ENCODE measurements at regions not wholly inside any gene's neighbourhood (a gene's known extent, or its start where the extent isn't known, plus 50 kb on each side); places are given as distances from the start of the nearest gene placed in this dataset.

GRCh38 chrX:140091125-140091886 is 126.0 kb upstream of the CXorf66 start:
- TF ChIP-seq CTCF (IDR thresholded peaks at IDR 0.05; ENCODE audit: insufficient read depth in 1 of 2, low read depth in 1 of 2, low read length in 1 of 2, severe bottlenecking in 1 of 2, unreplicated experiment in 1 of 2), result no peak
- no peaks in the 10 kb centered on the region for H3K36me3 ChIP-seq (ENCODE audit: control insufficient read depth, insufficient read depth, low read length)
- CTCF ChIA-PET, result no interaction called here
- Mint-ChIP-seq H3K9me3 (ENCODE audit: unreplicated experiment) (no peaks in the 10 kb centered on the region), H3K4me1 (ENCODE audit: low read depth, unreplicated experiment) (no peaks in the 10 kb centered on the region), H3K4me3 (ENCODE audit: unreplicated experiment) (peak overlapping the region; percentile 63), H3K36me3 (ENCODE audit: insufficient read depth, unreplicated experiment) (no peaks in the 10 kb centered on the region), H3K27ac (ENCODE audit: unreplicated experiment) (no peak overlapping the region), H3K27me3 (ENCODE audit: insufficient read depth, unreplicated experiment) (peaks cover 7% of the 10 kb centered on the region)
- no peaks in the 10 kb centered on the region for H3K27me3 ChIP-seq (replicated peaks; ENCODE audit: control insufficient read depth, insufficient read depth, low read length)
- H3K9me3 ChIP-seq, result no peaks in the 10 kb centered on the region
- peak overlapping the region; percentile 27 for H3K4me3 ChIP-seq (ENCODE audit: low read depth, low read length)
- no TSS peak for BruUV-seq (replicated peaks)
- peak; percentile 23 to 33 for DNase-seq
- POLR2A ChIA-PET, result no interaction called here
- intact Hi-C loops (cut with micrococcal nuclease; ENCODE audit: unreplicated experiment), result no loop called here
- H3K4me1 ChIP-seq, result no peaks in the 10 kb centered on the region

GRCh38 chrX:140090800-140091124 is 125.4 kb upstream of the CXorf66 start:
- Mint-ChIP-seq H3K9me3 (ENCODE audit: unreplicated experiment) (no peaks in the 10 kb centered on the region), H3K27me3 (ENCODE audit: insufficient read depth, unreplicated experiment) (peaks cover 7% of the 10 kb centered on the region), H3K36me3 (ENCODE audit: insufficient read depth, unreplicated experiment) (no peaks in the 10 kb centered on the region), H3K27ac (ENCODE audit: unreplicated experiment) (no peak overlapping the region), H3K4me1 (ENCODE audit: low read depth, unreplicated experiment) (no peaks in the 10 kb centered on the region), H3K4me3 (ENCODE audit: unreplicated experiment) (peak overlapping the region; percentile 63)
- H3K9me3 ChIP-seq, result no peaks in the 10 kb centered on the region
- peak overlapping the region; percentile 22 for H3K4me3 ChIP-seq (ENCODE audit: low read depth, low read length)
- CTCF ChIA-PET, result no interaction called here
- intact Hi-C loops (cut with micrococcal nuclease; ENCODE audit: unreplicated experiment), result no loop called here
- no peaks in the 10 kb centered on the region for H3K4me1 ChIP-seq
- H3K36me3 ChIP-seq (ENCODE audit: control insufficient read depth, insufficient read depth, low read length), result no peaks in the 10 kb centered on the region
- POLR2A ChIA-PET, result no interaction called here
- no peak for DNase-seq
- H3K27me3 ChIP-seq (replicated peaks; ENCODE audit: control insufficient read depth, insufficient read depth, low read length), result no peaks in the 10 kb centered on the region
- BruUV-seq (replicated peaks), result no TSS peak
- TF ChIP-seq CTCF (IDR thresholded peaks at IDR 0.05; ENCODE audit: insufficient read depth in 1 of 2, low read depth in 1 of 2, low read length in 1 of 2, severe bottlenecking in 1 of 2, unreplicated experiment in 1 of 2), result no peak

DNA sequence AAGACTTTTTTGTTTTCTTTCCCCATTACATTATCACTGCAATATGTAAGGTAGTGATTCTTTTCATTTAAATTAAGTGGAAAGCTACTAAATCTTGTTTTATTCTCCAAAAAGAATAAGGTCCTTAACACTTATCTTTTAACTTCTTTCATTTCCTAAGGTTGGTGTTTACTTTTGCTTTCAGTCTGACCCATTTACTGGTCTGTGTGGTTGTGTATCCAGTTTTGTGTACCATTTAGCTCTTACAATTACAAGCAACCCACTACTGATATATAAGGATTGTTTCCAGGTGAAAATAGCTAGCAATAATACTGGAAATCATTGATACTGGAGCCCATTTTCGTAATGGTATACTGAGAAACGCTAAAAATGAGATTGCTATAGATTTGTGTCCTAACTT is 123.1 kb upstream of the CXorf66 start:
- Mint-ChIP-seq H3K27ac (ENCODE audit: unreplicated experiment) (no peak overlapping the region), H3K4me3 (ENCODE audit: unreplicated experiment) (no peak overlapping the region), H3K4me1 (ENCODE audit: low read depth, unreplicated experiment) (no peaks in the 10 kb centered on the region), H3K36me3 (ENCODE audit: insufficient read depth, unreplicated experiment) (no peaks in the 10 kb centered on the region), H3K9me3 (ENCODE audit: unreplicated experiment) (no peaks in the 10 kb centered on the region), H3K27me3 (ENCODE audit: insufficient read depth, unreplicated experiment) (peaks cover 9% of the 10 kb centered on the region)
- H3K4me3 ChIP-seq (ENCODE audit: low read depth, low read length), result no peak overlapping the region
- no peaks in the 10 kb centered on the region for H3K27me3 ChIP-seq (replicated peaks; ENCODE audit: control insufficient read depth, insufficient read depth, low read length)
- no peak for DNase-seq
- no TSS peak for BruUV-seq (replicated peaks)
- ChIA-PET POLR2A (no interaction called here), CTCF (interaction anchor here (0.6 kb wide), 1 partner anchor 31 kb away, joined by 3 read pairs; no protein-coding TSS in a partner anchor)
- H3K4me1 ChIP-seq, result no peaks in the 10 kb centered on the region
- no peak for TF ChIP-seq CTCF (IDR thresholded peaks at IDR 0.05; ENCODE audit: insufficient read depth in 1 of 2, low read depth in 1 of 2, low read length in 1 of 2, severe bottlenecking in 1 of 2, unreplicated experiment in 1 of 2)
- no peaks in the 10 kb centered on the region for H3K36me3 ChIP-seq (ENCODE audit: control insufficient read depth, insufficient read depth, low read length)
- intact Hi-C loops (cut with micrococcal nuclease; ENCODE audit: unreplicated experiment), result no loop called here
- H3K9me3 ChIP-seq, result no peaks in the 10 kb centered on the region

Measured in Caco-2 (cell line).